Ovary (tissue), 7 donors: ENCODE measurements at regions not wholly inside any gene's neighbourhood (a gene's known extent, or its start where the extent isn't known, plus 50 kb on each side); places are given as distances from the start of the nearest gene placed in this dataset.
A peak's percentile ranks its signal among the peaks of the same experiment; 100 is the strongest.

ENCODE experiments used
- DNase-seq, 5 donors: peaks; one replicate each; pipeline ENCODE4 v3.0.0-alpha.2; 2019 to 2020
- H3K27ac ChIP-seq, 2 donors: fragments of 200-600 bp; one replicate each; pipeline versions ENCODE4 v1.5.1 to v1.8.0; 2019 to 2022
- H3K27me3 ChIP-seq: fragments of 200-600 bp; one replicate; pipeline ENCODE4 v1.8.0; 2022
- H3K36me3 ChIP-seq: fragments of 200-600 bp; sonication (generic); one replicate; pipeline ENCODE4 v1.5.1; 2019
- H3K4me1 ChIP-seq: one replicate; pipeline ENCODE4 v1.8.1; 2013; ENCODE audit warnings: mild to moderate bottlenecking, moderate library complexity; ENCODE audit not compliant: insufficient read depth
- H3K4me3 ChIP-seq: fragments of 200-600 bp; sonication (generic); one replicate; pipeline ENCODE4 v1.5.1; 2017
- H3K9me3 ChIP-seq, 2 donors: fragments of 200-600 bp in 1 of 2; sonication (generic) in 1 of 2; one replicate each; pipeline versions ENCODE4 v1.5.1 to v1.8.1; 2013 to 2019; ENCODE audit warnings: mild to moderate bottlenecking in 1 of 2, moderate library complexity in 1 of 2
- EP300 ChIP-seq: sonication (generic); formaldehyde crosslinking; IDR thresholded peaks from one replicate; pipeline ENCODE4 v1.6.1; 2017; ENCODE audit warnings: antibody characterized with exemption
- POLR2A ChIP-seq: fragments of 450-650 bp; IDR thresholded peaks from one replicate; pipeline ENCODE4 v1.6.1; 2017; ENCODE audit warnings: antibody characterized with exemption, mild to moderate bottlenecking, moderate library complexity
- WGBS, 3 donors: extraction: QIAGEN DNeasy Blood & Tissue Kit in 1 of 3; methylation state at CpG; one replicate each; pipeline versions ENCODE4 v1.1.5 to v1.1.7; 2013 to 2017; 5-methylcytosine and 5-hydroxymethylcytosine counted together
- intact Hi-C, 4 donors: fragments of 100-400 bp; cut with DNase I; formaldehyde crosslinking; loops; one replicate each; pipeline versions ENCODE4 v1.11.0 to v1.15.1; 2022 to 2023
- TF ChIP-seq, protein P1 (sequence below), 3 donors: fragments of 450-650 bp in 2 of 3; fragments of 200-600 bp in 1 of 3; IDR thresholded peaks; one replicate each; pipeline versions ENCODE4 v1.5.1 to v1.8.0; 2016 to 2022; ENCODE audit warnings: antibody characterized with exemption in 3 of 3, mild to moderate bottlenecking in 1 of 3
- donor health status: DM: no; HTN: no; CAD: no; lungs with moderate emphysema.
- donor health status: DM: no; HTN: no; CAD: no.
- donor health status: Bipolar disorder and iron deficiency.
- donor health status: DM: no; HTN: no; CAD: no.
- donor health status: DM: yes; HTN: yes; CAD: no.

DNA sequence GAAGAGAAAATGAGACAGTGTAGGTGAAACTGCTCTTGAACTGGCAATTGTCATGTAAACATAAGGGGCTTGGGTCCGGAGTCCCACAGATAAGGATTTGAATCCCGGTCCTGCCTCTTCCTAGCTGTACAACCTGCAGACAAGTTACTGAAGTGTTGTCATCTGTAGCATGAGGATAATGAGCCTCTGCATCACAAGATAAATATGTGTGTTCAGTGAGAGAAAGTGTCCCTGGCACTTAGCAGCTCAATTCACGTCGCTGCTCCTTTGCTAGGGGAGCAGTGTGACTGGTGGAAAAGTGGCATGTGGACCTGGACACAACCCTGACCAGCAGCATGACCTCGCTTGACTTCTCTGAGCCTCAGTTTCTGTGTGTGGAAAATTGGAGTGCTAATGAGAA, 73.7 kb upstream of the NECTIN1 start:
- H3K4me3 ChIP-seq: no peak overlapping the region
- no peaks in the 10 kb centered on the region for H3K4me1 ChIP-seq
- no peaks in the 10 kb centered on the region for H3K9me3 ChIP-seq
- TF ChIP-seq POLR2A (no peak), EP300 (no peak)
- TF ChIP-seq, protein P1, sequence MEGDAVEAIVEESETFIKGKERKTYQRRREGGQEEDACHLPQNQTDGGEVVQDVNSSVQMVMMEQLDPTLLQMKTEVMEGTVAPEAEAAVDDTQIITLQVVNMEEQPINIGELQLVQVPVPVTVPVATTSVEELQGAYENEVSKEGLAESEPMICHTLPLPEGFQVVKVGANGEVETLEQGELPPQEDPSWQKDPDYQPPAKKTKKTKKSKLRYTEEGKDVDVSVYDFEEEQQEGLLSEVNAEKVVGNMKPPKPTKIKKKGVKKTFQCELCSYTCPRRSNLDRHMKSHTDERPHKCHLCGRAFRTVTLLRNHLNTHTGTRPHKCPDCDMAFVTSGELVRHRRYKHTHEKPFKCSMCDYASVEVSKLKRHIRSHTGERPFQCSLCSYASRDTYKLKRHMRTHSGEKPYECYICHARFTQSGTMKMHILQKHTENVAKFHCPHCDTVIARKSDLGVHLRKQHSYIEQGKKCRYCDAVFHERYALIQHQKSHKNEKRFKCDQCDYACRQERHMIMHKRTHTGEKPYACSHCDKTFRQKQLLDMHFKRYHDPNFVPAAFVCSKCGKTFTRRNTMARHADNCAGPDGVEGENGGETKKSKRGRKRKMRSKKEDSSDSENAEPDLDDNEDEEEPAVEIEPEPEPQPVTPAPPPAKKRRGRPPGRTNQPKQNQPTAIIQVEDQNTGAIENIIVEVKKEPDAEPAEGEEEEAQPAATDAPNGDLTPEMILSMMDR (IDR thresholded peaks at IDR 0.05): no peak
- no peaks in the 10 kb centered on the region for H3K36me3 ChIP-seq
- intact Hi-C loops: no loop called here
- H3K27ac ChIP-seq: no peak overlapping the region
- peak in 1 of 5 donors; percentile 3 for DNase-seq
- 75 to 85% (median 84%) methylated on average over 5 of the region's 5 CpGs for WGBS, 3 donors
- no peaks in the 10 kb centered on the region for H3K27me3 ChIP-seq

DNA sequence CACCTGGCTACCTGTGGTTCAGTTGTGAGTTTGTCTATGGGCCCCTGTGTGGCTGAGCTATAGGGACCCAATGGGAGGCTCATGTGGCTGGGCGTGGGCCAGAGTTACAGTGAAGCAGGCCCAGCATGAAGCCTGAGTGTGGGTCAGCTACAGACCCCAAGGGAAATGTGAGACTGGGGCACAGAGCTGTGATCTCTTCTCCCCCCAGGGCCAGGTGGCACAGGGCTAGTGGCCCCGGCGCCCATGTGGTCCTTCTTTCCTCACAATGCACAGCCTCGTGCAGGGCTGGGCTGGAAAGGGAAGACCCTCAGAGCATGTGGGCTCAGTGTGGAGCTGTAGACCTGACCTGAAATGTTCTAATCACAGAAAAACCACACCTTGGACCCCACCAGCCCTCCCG, 71.6 kb upstream of the NECTIN1 start:
- no peak overlapping the region for H3K4me3 ChIP-seq
- no peak overlapping the region for H3K27ac ChIP-seq
- DNase-seq: peak in 1 of 5 donors; percentile 1
- no peaks in the 10 kb centered on the region for H3K36me3 ChIP-seq
- TF ChIP-seq EP300: no peak
- TF ChIP-seq, protein P1 (IDR thresholded peaks at IDR 0.05): no peak
- no peak for TF ChIP-seq POLR2A
- no peaks in the 10 kb centered on the region for H3K4me1 ChIP-seq
- intact Hi-C loops: no loop called here
- no peaks in the 10 kb centered on the region for H3K9me3 ChIP-seq
- no peaks in the 10 kb centered on the region for H3K27me3 ChIP-seq
- WGBS, 3 donors: 90 to 97% (median 95%) methylated on average over 3 to 5 of the region's 5 CpGs

DNA sequence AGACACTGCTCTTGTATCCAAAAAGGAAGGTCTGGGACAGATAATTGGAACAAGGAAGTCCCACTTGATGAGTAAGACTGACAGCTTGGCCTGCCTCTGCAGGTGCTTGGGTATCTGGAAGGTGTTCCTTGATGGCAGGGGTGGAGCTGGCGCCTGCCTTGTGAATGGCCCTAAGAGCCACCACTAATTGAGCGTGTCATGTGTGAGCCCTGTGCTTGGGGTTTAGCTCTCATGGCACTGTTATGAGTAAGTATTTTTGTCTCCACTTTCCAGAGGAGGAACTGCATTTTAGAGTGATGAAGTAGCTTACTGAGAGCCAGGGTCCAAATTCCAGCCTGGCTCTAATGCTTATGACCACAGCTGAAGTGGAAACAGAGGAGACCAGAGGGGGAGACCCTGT, 71.2 kb upstream of the NECTIN1 start:
- WGBS, 3 donors: 95 to 98% (median 97%) methylated on average over 2 of the region's 2 CpGs
- no peaks in the 10 kb centered on the region for H3K9me3 ChIP-seq
- no peak overlapping the region for H3K27ac ChIP-seq
- intact Hi-C loops: no loop called here
- H3K36me3 ChIP-seq: no peaks in the 10 kb centered on the region
- no peak overlapping the region for H3K4me3 ChIP-seq
- DNase-seq: no peak
- H3K4me1 ChIP-seq: no peaks in the 10 kb centered on the region
- H3K27me3 ChIP-seq: no peaks in the 10 kb centered on the region
- TF ChIP-seq POLR2A (no peak), EP300 (no peak)
- TF ChIP-seq, protein P1 (IDR thresholded peaks at IDR 0.05): no peak

DNA sequence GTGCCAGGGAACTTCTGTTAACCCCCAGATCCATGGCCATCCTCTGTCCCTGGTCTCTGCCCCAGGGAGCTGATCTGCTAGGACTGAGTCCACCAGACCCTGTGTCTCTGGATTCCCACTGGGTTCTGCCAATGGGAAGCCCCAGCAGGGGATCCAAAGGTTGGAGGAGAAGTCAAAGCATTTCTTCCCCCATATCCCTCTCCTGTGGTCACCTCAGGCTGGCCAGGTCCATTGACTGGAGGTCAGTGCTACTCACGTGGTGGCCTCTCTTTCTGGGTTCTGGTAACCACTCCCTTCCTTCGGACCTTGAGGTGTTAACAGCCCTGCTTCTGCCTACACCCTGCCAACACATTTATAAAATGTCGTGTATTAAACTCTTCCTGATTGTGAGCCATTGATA, 69.7 kb upstream of the NECTIN1 start:
- WGBS, 3 donors: 85 to 94% (median 89%) methylated on average over 3 of the region's 3 CpGs
- no peak overlapping the region for H3K27ac ChIP-seq
- DNase-seq: no peak
- H3K9me3 ChIP-seq: no peaks in the 10 kb centered on the region
- no peak overlapping the region for H3K4me3 ChIP-seq
- TF ChIP-seq, protein P1 (IDR thresholded peaks at IDR 0.05): no peak
- no peak for TF ChIP-seq POLR2A
- no peak for TF ChIP-seq EP300
- no peaks in the 10 kb centered on the region for H3K4me1 ChIP-seq
- H3K36me3 ChIP-seq: no peaks in the 10 kb centered on the region
- no peaks in the 10 kb centered on the region for H3K27me3 ChIP-seq
- intact Hi-C loops: no loop called here

DNA sequence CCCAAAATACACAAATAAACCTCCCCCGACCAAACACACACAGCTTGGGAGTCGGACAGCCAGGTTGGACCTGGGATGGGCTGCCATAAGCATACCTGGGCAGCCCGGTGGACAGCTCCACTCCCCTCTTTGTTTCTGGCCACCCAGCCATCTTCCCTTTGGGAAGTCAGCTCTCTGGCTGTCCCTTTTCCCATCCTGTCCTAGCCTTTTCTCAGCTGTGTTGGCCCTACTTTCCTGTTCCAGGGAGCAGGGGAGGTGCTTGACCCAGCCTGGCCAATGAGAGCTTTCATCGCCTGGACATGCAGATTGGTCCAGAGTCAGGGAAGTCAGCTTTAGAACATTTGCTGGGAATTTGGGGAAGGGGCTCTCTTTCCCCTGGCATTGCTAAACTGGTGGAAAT, 68.7 kb upstream of the NECTIN1 start:
- H3K4me1 ChIP-seq: no peaks in the 10 kb centered on the region
- H3K27ac ChIP-seq: no peak overlapping the region
- no peaks in the 10 kb centered on the region for H3K36me3 ChIP-seq
- intact Hi-C loops: no loop called here
- no peaks in the 10 kb centered on the region for H3K27me3 ChIP-seq
- no peak for DNase-seq
- 80 to 84% (median 84%) methylated on average over 4 of the region's 4 CpGs for whole genome bisulfite sequencing, 3 donors
- H3K4me3 ChIP-seq: no peak overlapping the region
- TF ChIP-seq EP300: no peak
- TF ChIP-seq POLR2A: no peak
- TF ChIP-seq, protein P1 (IDR thresholded peaks at IDR 0.05): no peak
- H3K9me3 ChIP-seq: no peaks in the 10 kb centered on the region
